Progenitor cell of endocrine pancreas (in vitro differentiated cells): ENCODE measurements at regions not wholly inside any gene's neighbourhood (a gene's known extent, or its start where the extent isn't known, plus 50 kb on each side); places are given as distances from the start of the nearest gene placed in this dataset.

Experiments
- DNase-seq: peaks from one replicate; pipeline ENCODE4 v3.0.0; 2021; ENCODE audit warnings: low spot score; ENCODE audit not compliant: unreplicated experiment
- H3K27ac Mint-ChIP-seq: 2 replicates; pipeline ENCODE4 v1.8.0; 2021; ENCODE audit warnings: mild to moderate bottlenecking, moderate library complexity, mixed read lengths
- H3K27me3 Mint-ChIP-seq: 2 replicates; pipeline ENCODE4 v1.8.0; 2021; ENCODE audit warnings: mixed read lengths
- H3K36me3 Mint-ChIP-seq: 2 replicates; pipeline ENCODE4 v1.8.0; 2022; ENCODE audit warnings: mixed read lengths; ENCODE audit not compliant: insufficient read depth
- H3K4me1 Mint-ChIP-seq: 2 replicates; pipeline ENCODE4 v1.8.0; 2021; ENCODE audit warnings: low read depth, mixed read lengths
- H3K4me3 Mint-ChIP-seq: 2 replicates; pipeline ENCODE4 v1.8.0; 2021; ENCODE audit warnings: low read depth, mild to moderate bottlenecking, moderate library complexity, mixed read lengths
- H3K9me3 Mint-ChIP-seq: 2 replicates; pipeline ENCODE4 v1.8.0; 2021; ENCODE audit warnings: low read depth, mixed read lengths
- CTCF ChIP-seq: fragments of 200-600 bp; sonication (generic); IDR thresholded peaks from one replicate; pipeline ENCODE4 v1.5.0; 2021; ENCODE audit warnings: antibody characterized with exemption, mild to moderate bottlenecking; ENCODE audit not compliant: unreplicated experiment

DNA sequence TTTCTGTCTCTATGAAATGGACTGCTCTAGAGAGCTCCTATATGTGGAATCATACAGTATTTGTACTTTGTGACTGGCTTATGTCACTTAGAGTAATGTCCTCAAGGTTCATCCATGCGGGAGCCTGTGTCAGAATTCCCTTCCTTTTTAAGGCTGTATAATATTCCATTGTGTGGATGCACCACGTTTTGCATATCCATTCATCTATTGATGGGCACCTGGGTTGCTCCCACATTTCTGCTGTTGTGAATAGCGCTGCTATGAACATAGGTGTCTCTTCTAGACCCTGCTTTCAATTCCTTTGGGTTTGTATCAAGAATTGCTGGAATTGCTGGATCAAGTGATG lies 155.4 kb downstream of the BMP7 start:
- no peaks in the 10 kb centered on the region for H3K36me3 Mint-ChIP-seq
- no peak for TF ChIP-seq CTCF
- no peaks in the 10 kb centered on the region for H3K9me3 Mint-ChIP-seq
- peaks cover 2% of the 10 kb centered on the region for H3K27me3 Mint-ChIP-seq
- peaks cover 11% of the 10 kb centered on the region for H3K4me1 Mint-ChIP-seq
- no peak for DNase-seq
- H3K4me3 Mint-ChIP-seq = no peak overlapping the region
- H3K27ac Mint-ChIP-seq = no peak overlapping the region

- Mint-ChIP-seq H3K27ac (no peak overlapping the region), H3K4me1 (peaks cover 11% of the 10 kb centered on the region), H3K9me3 (no peaks in the 10 kb centered on the region), H3K36me3 (no peaks in the 10 kb centered on the region), H3K4me3 (no peak overlapping the region), H3K27me3 (peaks cover 9% of the 10 kb centered on the region)
- DNase-seq = no peak
- TF ChIP-seq CTCF = no peak
Observed at GRCh38 chr20:57112448-57112847, 154.0 kb downstream of the BMP7 start.

- TF ChIP-seq CTCF = no peak
- Mint-ChIP-seq H3K36me3 (no peaks in the 10 kb centered on the region), H3K4me1 (peaks cover 4% of the 10 kb centered on the region), H3K27me3 (peaks cover 10% of the 10 kb centered on the region), H3K9me3 (no peaks in the 10 kb centered on the region), H3K27ac (no peak overlapping the region), H3K4me3 (no peak overlapping the region)
- no peak for DNase-seq
Observed at GRCh38 chr20:57114290-57115005, 152.0 kb downstream of the BMP7 start.

DNA sequence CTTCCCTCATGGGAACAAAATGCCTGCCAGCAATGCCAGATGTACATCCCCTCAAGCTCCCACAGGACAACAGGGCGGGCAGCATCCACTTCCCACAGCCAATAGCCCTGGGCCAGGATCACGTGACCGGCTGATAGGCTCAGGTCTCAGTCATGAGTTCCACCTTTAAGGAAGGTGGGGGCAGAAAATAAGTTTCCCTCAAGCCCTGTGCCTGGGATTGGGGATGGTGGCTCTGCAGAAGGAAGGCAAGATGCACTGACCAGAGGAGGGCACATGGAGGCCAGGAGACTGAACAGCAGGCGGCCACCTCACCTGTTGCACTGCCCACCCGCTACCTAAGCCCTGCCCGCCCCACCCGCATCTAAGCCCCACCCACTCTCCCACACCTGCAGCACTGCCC lies 149.1 kb downstream of the BMP7 start:
- no peak for DNase-seq
- TF ChIP-seq CTCF = no peak
- Mint-ChIP-seq H3K27me3 (peaks cover 13% of the 10 kb centered on the region), H3K4me3 (no peak overlapping the region), H3K9me3 (no peaks in the 10 kb centered on the region), H3K36me3 (no peaks in the 10 kb centered on the region), H3K27ac (no peak overlapping the region), H3K4me1 (peaks cover 3% of the 10 kb centered on the region)

DNA sequence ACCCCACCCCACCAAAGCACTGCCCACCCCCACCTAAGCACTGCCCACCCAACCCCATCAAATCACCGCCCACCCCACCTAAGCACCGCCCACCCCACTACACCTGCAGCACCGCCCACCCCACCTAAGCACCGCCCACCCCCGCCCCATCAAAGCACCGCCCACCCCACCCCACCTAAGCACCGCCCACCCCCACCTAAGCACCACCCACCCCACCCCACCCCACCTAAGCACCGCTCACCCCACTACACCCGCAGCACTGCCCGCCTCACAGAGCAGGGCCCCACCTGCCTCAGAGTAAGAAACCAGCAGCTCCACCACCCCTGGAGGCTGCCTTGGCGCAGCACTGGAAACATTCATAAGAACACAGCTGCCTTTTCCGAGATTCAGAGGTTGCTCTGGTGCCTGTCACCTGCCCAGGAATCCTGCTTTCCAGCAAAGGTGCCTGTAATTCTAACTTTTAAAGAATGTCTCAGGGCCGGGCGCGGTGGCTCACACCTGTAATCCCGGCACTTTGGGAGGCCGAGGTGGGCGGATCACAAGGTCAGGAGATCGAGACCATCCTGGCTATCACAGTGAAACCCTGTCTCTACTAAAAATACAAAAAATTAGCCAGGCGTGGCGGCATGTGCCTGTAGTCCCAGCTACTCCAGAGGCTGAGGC lies 148.2 kb downstream of the BMP7 start:
- no peak for DNase-seq
- no peaks in the 10 kb centered on the region for H3K9me3 Mint-ChIP-seq

More for the DNA sequence above, 148.2 kb downstream of the BMP7 start:
- TF ChIP-seq CTCF = no peak
- H3K4me3 Mint-ChIP-seq = no peak overlapping the region
- H3K4me1 Mint-ChIP-seq = peaks cover 3% of the 10 kb centered on the region
- H3K36me3 Mint-ChIP-seq = no peaks in the 10 kb centered on the region
- H3K27ac Mint-ChIP-seq = no peak overlapping the region
- H3K27me3 Mint-ChIP-seq = peaks cover 11% of the 10 kb centered on the region
